Esophagus muscularis mucosa (tissue), 4 donors: ENCODE measurements at regions not wholly inside any gene's neighbourhood (a gene's known extent, or its start where the extent isn't known, plus 50 kb on each side); places are given as distances from the start of the nearest gene placed in this dataset.

Source experiments
- DNase-seq: peaks from one replicate; pipeline ENCODE4 v3.0.0-alpha.2; 2017; ENCODE audit errors: extremely low spot score
- H3K27ac ChIP-seq, 4 donors: fragments of 200-600 bp; sonication (generic); replicated peaks in 1 of 4; 1 replicate in 3 of 4; 2 replicates in 1 of 4; pipeline ENCODE4 v1.5.1; 2016 to 2019; ENCODE audit warnings: mild to moderate bottlenecking in 1 of 4
- H3K27me3 ChIP-seq, 4 donors: fragments of 200-600 bp; sonication (generic); one replicate each; pipeline versions ENCODE4 v1.5.1 to v1.6.0; 2016 to 2019
- H3K36me3 ChIP-seq, 4 donors: fragments of 200-600 bp; sonication (generic); one replicate each; pipeline ENCODE4 v1.5.1; 2016 to 2019
- H3K4me1 ChIP-seq, 4 donors: fragments of 200-600 bp; sonication (generic); one replicate each; pipeline ENCODE4 v1.5.1; 2016 to 2019
- H3K4me3 ChIP-seq, 4 donors: fragments of 200-600 bp; sonication (generic); 1 replicate in 2 of 4; 2 replicates in 2 of 4; pipeline ENCODE4 v1.5.1; 2016 to 2019; ENCODE audit warnings: mild to moderate bottlenecking in 4 of 4, moderate library complexity in 1 of 4
- H3K9me3 ChIP-seq, 4 donors: fragments of 200-600 bp; sonication (generic); 1 replicate in 3 of 4; 2 replicates in 1 of 4; pipeline ENCODE4 v1.5.1; 2016 to 2019
- EP300 ChIP-seq: sonication (generic); formaldehyde crosslinking; IDR thresholded peaks from one replicate; pipeline ENCODE4 v1.6.1; 2017; ENCODE audit warnings: antibody characterized with exemption
- POLR2A ChIP-seq: fragments of 450-650 bp; IDR thresholded peaks from one replicate; pipeline ENCODE4 v1.6.1; 2017; ENCODE audit warnings: antibody characterized with exemption, moderate library complexity, mild to moderate bottlenecking, low read depth
- POLR2AphosphoS5 ChIP-seq, 2 donors: sonication (generic); formaldehyde crosslinking; IDR thresholded peaks; one replicate each; pipeline ENCODE4 v1.6.1; 2017; ENCODE audit warnings: antibody characterized with exemption in 2 of 2
- WGBS: methylation state at CpG from one replicate; pipeline ENCODE4 v1.1.5; 2018; 5-methylcytosine and 5-hydroxymethylcytosine counted together
- intact Hi-C: fragments of 100-400 bp; cut with DNase I; formaldehyde crosslinking; loops from one replicate; pipeline ENCODE4 v1.15.1; 2023
- TF ChIP-seq, protein P1 (sequence below), 3 experiments: fragments of 200-600 bp in 2 of 3; fragments of 450-650 bp in 1 of 3; sonication (generic) in 2 of 3; IDR thresholded peaks; one replicate each; pipeline ENCODE4 v1.5.1; 2017 to 2019; ENCODE audit warnings: antibody characterized with exemption in 3 of 3, mild to moderate bottlenecking in 2 of 3, moderate library complexity in 1 of 3

DNA sequence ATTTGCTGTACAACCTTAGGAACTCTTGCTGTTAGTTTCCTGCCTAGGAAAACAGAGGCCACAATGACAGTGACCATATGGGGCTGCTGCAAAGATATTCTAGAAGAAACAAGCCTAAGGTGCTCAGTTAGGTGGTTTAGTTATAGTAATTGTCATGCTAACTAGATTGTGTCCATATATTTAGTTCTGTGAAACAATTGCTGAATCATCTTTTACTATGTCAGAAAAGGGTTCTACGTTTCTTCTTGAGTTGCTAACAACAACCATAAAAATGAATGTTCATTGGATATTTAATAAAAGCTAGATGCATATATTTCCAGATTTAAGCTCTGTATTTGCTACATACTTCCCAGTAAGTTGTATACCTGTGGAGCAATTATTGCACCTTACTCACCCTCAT, 597.2 kb upstream of the KLHL29 start:
- WGBS: 74% methylated on average over 1 of the region's 1 CpG
- Histone ChIP-seq H3K9me3 (no peaks in the 10 kb centered on the region), H3K36me3 (no peaks in the 10 kb centered on the region), H3K27me3 (no peaks in the 10 kb centered on the region), H3K4me3 (no peak overlapping the region), H3K27ac (no peak overlapping the region), H3K4me1 (no peaks in the 10 kb centered on the region)
- TF ChIP-seq POLR2A: no peak
- no peak for TF ChIP-seq EP300
- TF ChIP-seq, protein P1, sequence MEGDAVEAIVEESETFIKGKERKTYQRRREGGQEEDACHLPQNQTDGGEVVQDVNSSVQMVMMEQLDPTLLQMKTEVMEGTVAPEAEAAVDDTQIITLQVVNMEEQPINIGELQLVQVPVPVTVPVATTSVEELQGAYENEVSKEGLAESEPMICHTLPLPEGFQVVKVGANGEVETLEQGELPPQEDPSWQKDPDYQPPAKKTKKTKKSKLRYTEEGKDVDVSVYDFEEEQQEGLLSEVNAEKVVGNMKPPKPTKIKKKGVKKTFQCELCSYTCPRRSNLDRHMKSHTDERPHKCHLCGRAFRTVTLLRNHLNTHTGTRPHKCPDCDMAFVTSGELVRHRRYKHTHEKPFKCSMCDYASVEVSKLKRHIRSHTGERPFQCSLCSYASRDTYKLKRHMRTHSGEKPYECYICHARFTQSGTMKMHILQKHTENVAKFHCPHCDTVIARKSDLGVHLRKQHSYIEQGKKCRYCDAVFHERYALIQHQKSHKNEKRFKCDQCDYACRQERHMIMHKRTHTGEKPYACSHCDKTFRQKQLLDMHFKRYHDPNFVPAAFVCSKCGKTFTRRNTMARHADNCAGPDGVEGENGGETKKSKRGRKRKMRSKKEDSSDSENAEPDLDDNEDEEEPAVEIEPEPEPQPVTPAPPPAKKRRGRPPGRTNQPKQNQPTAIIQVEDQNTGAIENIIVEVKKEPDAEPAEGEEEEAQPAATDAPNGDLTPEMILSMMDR (IDR thresholded peaks at IDR 0.05): no peak
- no peak for DNase-seq
- intact Hi-C loops: no loop called here

DNA sequence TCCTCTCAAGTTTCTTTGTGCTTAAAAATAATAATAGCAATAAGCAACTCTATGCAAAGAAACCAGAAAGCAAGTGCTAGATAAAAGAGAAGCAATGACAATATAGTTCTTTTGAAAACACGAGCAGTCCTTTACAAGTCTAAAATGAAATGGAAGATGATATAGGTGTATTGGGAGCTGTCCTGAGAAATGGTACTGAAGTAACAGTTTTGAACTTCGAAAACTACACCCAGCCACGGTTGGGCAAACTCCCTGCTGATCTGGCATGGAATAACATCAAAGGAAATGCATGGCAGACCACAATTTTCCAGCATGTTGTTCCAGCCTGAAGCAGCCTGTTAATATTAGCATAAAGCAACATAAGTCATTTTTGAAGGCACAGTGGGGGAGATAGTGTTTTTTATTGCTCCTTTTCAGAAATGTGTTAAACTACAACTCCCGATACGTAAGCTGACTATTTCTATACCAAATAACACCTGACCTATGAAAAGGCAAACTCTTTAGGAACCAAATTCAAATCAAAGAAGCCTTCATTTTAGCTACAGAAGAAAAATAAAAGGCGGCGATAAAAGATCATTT, 596.1 kb upstream of the KLHL29 start:
- H3K4me3 ChIP-seq: no peak overlapping the region
- H3K9me3 ChIP-seq: no peaks in the 10 kb centered on the region
- WGBS: 71% methylated on average over 7 of the region's 7 CpGs
- H3K36me3 ChIP-seq: no peaks in the 10 kb centered on the region
- DNase-seq: no peak
- TF ChIP-seq POLR2AphosphoS5 (IDR thresholded peaks at IDR 0.05) (no peak), POLR2A (no peak), EP300 (no peak)
- TF ChIP-seq, protein P1 (IDR thresholded peaks at IDR 0.05): no peak
- intact Hi-C loops: no loop called here
- H3K27me3 ChIP-seq: no peaks in the 10 kb centered on the region
- no peaks in the 10 kb centered on the region for H3K4me1 ChIP-seq
- no peak overlapping the region for H3K27ac ChIP-seq

DNA sequence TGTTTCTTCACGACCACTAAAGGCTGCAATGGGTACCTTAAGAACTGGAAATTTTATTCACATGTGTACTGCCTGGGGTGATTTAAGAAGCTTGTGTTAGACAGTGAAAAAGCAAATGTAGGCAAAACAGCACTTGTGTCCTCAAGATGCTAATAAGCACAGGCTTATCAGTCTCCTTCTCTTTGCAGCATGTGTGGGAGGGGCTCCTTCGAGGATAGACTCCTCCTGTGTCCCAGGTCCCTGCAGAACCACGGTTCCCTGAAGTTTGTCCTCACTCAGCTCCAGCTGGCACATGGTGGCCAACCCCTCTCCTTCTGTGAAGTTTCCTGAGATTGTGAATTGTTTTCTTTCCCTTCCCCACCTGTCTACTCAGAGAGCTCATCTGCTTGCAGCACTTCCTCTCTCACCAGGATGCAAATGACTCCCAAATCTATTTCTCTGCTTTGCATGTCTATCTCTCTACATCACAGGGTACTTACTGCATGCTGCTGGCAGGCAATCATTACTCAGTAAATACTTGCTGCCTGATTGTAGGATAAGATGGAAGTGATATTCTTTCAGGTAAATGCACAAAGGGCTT, 589.6 kb upstream of the KLHL29 start:
- H3K4me1 ChIP-seq: no peaks in the 10 kb centered on the region
- no peak for DNase-seq

DNA sequence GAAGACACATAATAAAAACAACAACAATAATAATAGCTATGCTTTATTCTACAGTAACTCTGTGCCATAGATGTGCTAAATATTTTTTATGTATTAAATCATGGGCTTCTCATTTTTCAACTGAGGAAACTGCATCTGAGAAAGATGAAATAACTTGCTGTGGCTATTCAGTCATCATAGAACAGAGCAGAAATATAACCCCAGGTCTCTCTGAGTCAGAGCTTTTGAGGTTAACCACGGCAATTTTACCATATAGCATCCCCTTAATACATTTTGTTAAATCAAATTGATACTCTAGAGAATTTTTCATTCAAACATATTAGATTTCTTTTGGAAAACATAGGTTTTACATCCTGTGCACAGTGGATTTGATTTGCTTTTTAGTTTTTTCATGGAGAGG, 586.6 kb upstream of the KLHL29 start:
- TF ChIP-seq POLR2AphosphoS5 (IDR thresholded peaks at IDR 0.05): no peak
- no peak for TF ChIP-seq EP300
- TF ChIP-seq, protein P1 (IDR thresholded peaks at IDR 0.05): no peak
- H3K36me3 ChIP-seq: no peaks in the 10 kb centered on the region
- WGBS: 75% methylated on average over 1 of the region's 1 CpG
- H3K4me1 ChIP-seq: no peaks in the 10 kb centered on the region
- H3K27me3 ChIP-seq: peaks cover 0 to 3% (median 0%) of the 10 kb centered on the region in 4 donors
- H3K4me3 ChIP-seq: no peak overlapping the region
- no peaks in the 10 kb centered on the region for H3K9me3 ChIP-seq
- intact Hi-C loops: no loop called here
- DNase-seq: no peak
- no peak overlapping the region for H3K27ac ChIP-seq

More for the DNA sequence above, 589.6 kb upstream of the KLHL29 start:
- Histone ChIP-seq H3K9me3 (no peaks in the 10 kb centered on the region), H3K27ac (no peak overlapping the region), H3K36me3 (no peaks in the 10 kb centered on the region), H3K4me3 (no peak overlapping the region), H3K27me3 (no peaks in the 10 kb centered on the region)
- TF ChIP-seq POLR2AphosphoS5 (IDR thresholded peaks at IDR 0.05) (no peak), EP300 (no peak), POLR2A (no peak)
- TF ChIP-seq, protein P1 (IDR thresholded peaks at IDR 0.05): no peak
- 43% methylated on average over 3 of the region's 3 CpGs for WGBS
- intact Hi-C loops: no loop called here

DNA sequence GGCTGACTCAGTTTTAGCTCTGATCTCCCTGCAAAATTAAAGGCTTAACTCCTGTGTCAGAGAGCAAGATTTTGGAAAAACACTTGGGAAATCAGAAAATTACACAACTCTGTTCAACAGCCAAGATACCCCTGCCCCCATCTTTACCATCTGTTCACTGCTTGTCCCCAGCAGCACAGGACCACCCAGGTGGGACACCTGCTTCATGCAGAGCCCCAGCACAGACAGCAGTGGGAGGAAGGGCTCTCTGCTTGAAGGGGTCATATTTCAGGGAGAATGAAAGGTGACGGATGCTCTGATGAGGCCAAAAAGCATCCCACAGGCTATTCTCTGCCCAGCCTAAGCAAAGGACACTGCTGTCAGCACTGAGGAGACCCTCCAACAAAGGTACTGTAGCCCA, 584.6 kb upstream of the KLHL29 start:
- Histone ChIP-seq H3K27ac (no peak overlapping the region), H3K27me3 (peaks cover 0 to 3% (median 0%) of the 10 kb centered on the region in 4 donors), H3K9me3 (no peaks in the 10 kb centered on the region), H3K4me3 (no peak overlapping the region), H3K4me1 (no peaks in the 10 kb centered on the region), H3K36me3 (no peaks in the 10 kb centered on the region)
- no peak for DNase-seq
- TF ChIP-seq POLR2A (no peak), EP300 (no peak), POLR2AphosphoS5 (IDR thresholded peaks at IDR 0.05) (no peak)
- TF ChIP-seq, protein P1 (IDR thresholded peaks at IDR 0.05): no peak
- 83% methylated on average over 1 of the region's 1 CpG for WGBS
- intact Hi-C loops: no loop called here
